Suprapubic skin (tissue), 4 donors: ENCODE measurements at regions not wholly inside any gene's neighbourhood (a gene's known extent, or its start where the extent isn't known, plus 50 kb on each side); places are given as distances from the start of the nearest gene placed in this dataset.

Experiments
- DNase-seq, 2 donors: peaks; one replicate each; pipeline ENCODE4 v3.0.0-alpha.2; 2019; ENCODE audit warnings: low spot score in 2 of 2
- H3K27ac ChIP-seq: fragments of 200-600 bp; sonication (generic); one replicate; pipeline ENCODE4 v1.5.1; 2019
- H3K27me3 ChIP-seq: fragments of 200-600 bp; sonication (generic); one replicate; pipeline ENCODE4 v1.5.1; 2019
- H3K36me3 ChIP-seq: fragments of 200-600 bp; sonication (generic); one replicate; pipeline ENCODE4 v1.5.1; 2019
- H3K4me1 ChIP-seq: fragments of 200-600 bp; sonication (generic); one replicate; pipeline ENCODE4 v1.5.1; 2019
- H3K4me3 ChIP-seq: fragments of 200-600 bp; sonication (generic); one replicate; pipeline ENCODE4 v1.5.1; 2019; ENCODE audit warnings: mild to moderate bottlenecking
- H3K9me3 ChIP-seq: fragments of 200-600 bp; sonication (generic); one replicate; pipeline ENCODE4 v1.5.1; 2019
- EP300 ChIP-seq: sonication (generic); formaldehyde crosslinking; IDR thresholded peaks from one replicate; pipeline ENCODE4 v1.6.1; 2017; ENCODE audit warnings: antibody characterized with exemption
- POLR2A ChIP-seq, 2 donors: fragments of 450-650 bp; IDR thresholded peaks; one replicate each; pipeline ENCODE4 v1.6.1; 2017; ENCODE audit warnings: antibody characterized with exemption in 2 of 2, mild to moderate bottlenecking in 2 of 2, moderate library complexity in 2 of 2
- POLR2AphosphoS5 ChIP-seq, 3 donors: sonication (generic); formaldehyde crosslinking; IDR thresholded peaks; one replicate each; pipeline ENCODE4 v1.6.1; 2017; ENCODE audit warnings: antibody characterized with exemption in 3 of 3
- WGBS: methylation state at CpG from one replicate; pipeline ENCODE4 v1.1.5; 2018; 5-methylcytosine and 5-hydroxymethylcytosine counted together
- TF ChIP-seq, protein P1 (sequence below), 2 donors: fragments of 200-600 bp in 1 of 2; fragments of 450-650 bp in 1 of 2; sonication (generic) in 1 of 2; IDR thresholded peaks; one replicate each; pipeline ENCODE4 v1.5.1; 2016 to 2019; ENCODE audit warnings: antibody characterized with exemption in 2 of 2, mild to moderate bottlenecking in 1 of 2, moderate library complexity in 1 of 2

DNA sequence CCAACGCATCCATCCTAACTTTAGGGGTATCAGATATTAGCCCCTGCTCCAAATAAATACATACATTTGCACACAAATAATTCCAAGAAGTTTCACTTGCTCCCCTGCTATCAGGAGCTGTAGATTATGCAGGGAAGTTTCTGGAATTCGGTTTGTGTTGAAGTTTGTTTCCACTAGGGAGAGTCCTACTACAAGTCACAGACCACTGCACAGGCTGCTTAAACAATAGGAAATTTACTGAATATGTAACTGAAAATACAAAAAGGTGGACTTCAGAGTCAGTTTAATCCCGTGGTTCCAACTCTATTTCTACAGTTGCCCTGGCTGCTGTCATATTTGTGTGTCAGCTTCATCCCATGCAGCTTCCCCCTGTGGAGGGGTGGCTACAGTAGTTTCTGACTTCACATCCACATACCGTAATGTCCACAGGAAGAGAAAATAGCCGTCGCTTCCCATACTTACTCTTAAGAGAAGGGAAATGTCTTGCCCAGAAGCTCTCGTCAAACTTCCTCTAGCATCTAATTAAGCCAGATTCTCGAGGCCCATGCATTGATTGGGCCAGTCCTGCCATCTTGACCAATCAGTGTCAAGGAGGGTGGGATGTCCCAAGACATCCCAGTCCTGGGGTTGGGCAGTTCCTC, 286.6 kb downstream of the COG6 start:
- H3K9me3 ChIP-seq, result no peaks in the 10 kb centered on the region
- H3K4me1 ChIP-seq, result peaks cover 6% of the 10 kb centered on the region
- no peaks in the 10 kb centered on the region for H3K36me3 ChIP-seq
- H3K27ac ChIP-seq, result no peak overlapping the region
- no peaks in the 10 kb centered on the region for H3K27me3 ChIP-seq
- TF ChIP-seq EP300 (no peak), POLR2AphosphoS5 (IDR thresholded peaks at IDR 0.05) (no peak), POLR2A (IDR thresholded peaks at IDR 0.05) (no peak)
- TF ChIP-seq, protein P1, sequence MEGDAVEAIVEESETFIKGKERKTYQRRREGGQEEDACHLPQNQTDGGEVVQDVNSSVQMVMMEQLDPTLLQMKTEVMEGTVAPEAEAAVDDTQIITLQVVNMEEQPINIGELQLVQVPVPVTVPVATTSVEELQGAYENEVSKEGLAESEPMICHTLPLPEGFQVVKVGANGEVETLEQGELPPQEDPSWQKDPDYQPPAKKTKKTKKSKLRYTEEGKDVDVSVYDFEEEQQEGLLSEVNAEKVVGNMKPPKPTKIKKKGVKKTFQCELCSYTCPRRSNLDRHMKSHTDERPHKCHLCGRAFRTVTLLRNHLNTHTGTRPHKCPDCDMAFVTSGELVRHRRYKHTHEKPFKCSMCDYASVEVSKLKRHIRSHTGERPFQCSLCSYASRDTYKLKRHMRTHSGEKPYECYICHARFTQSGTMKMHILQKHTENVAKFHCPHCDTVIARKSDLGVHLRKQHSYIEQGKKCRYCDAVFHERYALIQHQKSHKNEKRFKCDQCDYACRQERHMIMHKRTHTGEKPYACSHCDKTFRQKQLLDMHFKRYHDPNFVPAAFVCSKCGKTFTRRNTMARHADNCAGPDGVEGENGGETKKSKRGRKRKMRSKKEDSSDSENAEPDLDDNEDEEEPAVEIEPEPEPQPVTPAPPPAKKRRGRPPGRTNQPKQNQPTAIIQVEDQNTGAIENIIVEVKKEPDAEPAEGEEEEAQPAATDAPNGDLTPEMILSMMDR (IDR thresholded peaks at IDR 0.05), result no peak
- DNase-seq, result no peak
- 91% methylated on average over 8 of the region's 8 CpGs for WGBS
- no peak overlapping the region for H3K4me3 ChIP-seq

DNA sequence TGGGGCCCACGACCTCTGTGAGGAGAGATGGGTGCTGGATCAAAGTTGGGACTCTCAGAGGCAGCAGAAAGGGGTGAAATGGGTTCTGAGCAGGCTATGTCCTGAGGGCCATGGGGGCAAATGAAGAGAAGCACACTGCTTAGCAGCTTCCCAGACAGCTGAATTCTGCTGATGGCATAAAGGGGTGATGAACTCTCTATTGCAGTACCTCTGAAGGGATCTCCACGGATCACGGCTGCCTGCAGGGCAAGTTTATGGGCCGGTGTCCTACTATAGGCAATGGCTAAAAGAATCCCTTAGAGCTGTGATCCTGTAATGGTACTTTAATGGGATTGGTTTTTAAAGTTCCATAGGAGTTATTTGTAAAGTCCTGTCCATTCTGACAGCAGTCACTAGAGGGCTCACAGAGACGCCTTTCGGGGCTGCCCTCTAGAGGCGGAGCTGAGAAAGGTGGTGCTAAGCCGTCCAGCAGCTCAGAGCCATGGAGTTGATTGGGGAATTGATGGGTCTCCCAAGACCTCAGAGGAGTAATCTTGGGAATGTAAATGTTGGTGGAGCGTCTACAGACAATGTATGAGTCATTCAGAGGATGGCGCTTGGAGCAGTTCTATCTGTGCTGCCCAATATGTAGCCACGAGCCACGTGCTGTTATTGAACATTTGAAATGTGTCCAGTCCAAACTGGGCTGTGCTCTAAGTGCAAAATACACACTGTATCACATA, 287.3 kb downstream of the COG6 start:
- no peak for TF ChIP-seq EP300
- no peak for TF ChIP-seq POLR2A (IDR thresholded peaks at IDR 0.05)
- TF ChIP-seq, protein P1 (IDR thresholded peaks at IDR 0.05), result peak; percentile 84 to 90
- no peak for TF ChIP-seq POLR2AphosphoS5 (IDR thresholded peaks at IDR 0.05)
- H3K36me3 ChIP-seq, result no peaks in the 10 kb centered on the region
- peaks cover 6% of the 10 kb centered on the region for H3K4me1 ChIP-seq
- peak; percentile 75 to 87 for DNase-seq
- 34% methylated on average over 12 of the region's 12 CpGs for WGBS
- no peak overlapping the region for H3K27ac ChIP-seq
- no peaks in the 10 kb centered on the region for H3K9me3 ChIP-seq
- no peak overlapping the region for H3K4me3 ChIP-seq
- no peaks in the 10 kb centered on the region for H3K27me3 ChIP-seq

DNA sequence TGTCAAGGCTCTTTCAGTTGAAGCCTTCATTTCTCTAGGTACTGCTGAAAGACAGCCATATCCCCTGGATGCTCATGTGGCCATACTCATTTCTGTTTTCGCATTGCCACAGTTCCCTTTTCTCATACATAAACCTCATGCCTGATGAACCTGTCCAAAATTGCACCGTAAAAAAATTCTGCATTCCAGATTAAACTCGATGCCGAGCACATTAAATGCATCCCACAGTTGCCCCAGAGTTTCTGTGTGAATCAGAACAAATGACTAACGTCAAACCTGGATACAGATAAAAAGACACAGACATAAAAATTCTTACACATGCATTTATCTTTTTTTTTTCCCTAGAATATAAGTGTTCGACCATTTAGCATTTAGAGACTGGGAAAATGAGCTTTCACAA, 288.2 kb downstream of the COG6 start:
- Histone ChIP-seq H3K27me3 (no peaks in the 10 kb centered on the region), H3K4me1 (peaks cover 6% of the 10 kb centered on the region), H3K27ac (no peak overlapping the region), H3K36me3 (no peaks in the 10 kb centered on the region), H3K4me3 (no peak overlapping the region), H3K9me3 (no peaks in the 10 kb centered on the region)
- DNase-seq, result no peak
- 90% methylated on average over 6 of the region's 6 CpGs for WGBS
- TF ChIP-seq POLR2A (IDR thresholded peaks at IDR 0.05) (no peak), EP300 (no peak), POLR2AphosphoS5 (IDR thresholded peaks at IDR 0.05) (no peak)
- TF ChIP-seq, protein P1 (IDR thresholded peaks at IDR 0.05), result no peak

DNA sequence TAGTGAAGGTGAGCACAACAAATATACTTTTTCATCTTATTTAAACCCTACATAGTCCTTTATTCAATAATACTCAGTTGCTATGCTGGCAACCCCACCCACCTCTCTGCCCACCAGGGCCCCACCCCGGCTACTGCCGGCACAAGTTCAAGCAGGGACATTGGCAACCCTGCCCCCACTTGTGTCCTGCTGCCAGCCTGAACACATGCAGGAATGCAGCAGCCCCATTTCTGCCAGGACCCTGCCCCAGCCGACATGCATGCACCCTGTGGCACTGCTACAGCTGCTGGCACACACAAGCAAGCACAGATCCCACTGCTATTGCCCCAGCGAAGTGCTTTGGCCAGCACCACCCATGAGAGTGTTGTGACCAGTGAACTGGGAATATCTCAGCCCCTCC, 289.8 kb downstream of the COG6 start:
- H3K27me3 ChIP-seq, result no peaks in the 10 kb centered on the region
- 19% methylated on average over 4 of the region's 4 CpGs for WGBS
- TF ChIP-seq EP300 (no peak), POLR2AphosphoS5 (IDR thresholded peaks at IDR 0.05) (no peak), POLR2A (IDR thresholded peaks at IDR 0.05) (no peak)
- TF ChIP-seq, protein P1 (IDR thresholded peaks at IDR 0.05), result no peak

DNA sequence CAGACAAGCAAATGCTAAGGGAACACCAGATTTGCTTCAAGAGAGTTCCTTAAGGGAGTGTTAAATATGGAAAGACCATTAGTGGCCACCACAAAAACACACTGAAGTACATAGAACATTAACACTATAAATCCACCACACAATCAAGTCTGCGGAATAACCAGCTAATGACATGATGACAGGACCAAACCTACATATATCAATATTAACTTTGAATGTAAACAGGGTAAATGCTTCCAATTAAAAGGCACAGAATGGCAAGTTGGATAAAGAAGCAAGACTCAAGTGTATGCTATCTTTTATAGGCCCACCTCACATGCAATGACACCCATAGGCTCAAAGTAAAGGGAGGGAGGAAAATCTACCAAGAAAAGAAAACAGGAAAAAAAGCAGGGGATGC, 291.3 kb downstream of the COG6 start:
- Histone ChIP-seq H3K9me3 (no peaks in the 10 kb centered on the region), H3K4me3 (no peak overlapping the region), H3K27me3 (no peaks in the 10 kb centered on the region), H3K36me3 (no peaks in the 10 kb centered on the region), H3K27ac (no peak overlapping the region), H3K4me1 (peaks cover 6% of the 10 kb centered on the region)
- no peak for DNase-seq
- 100% methylated on average over 1 of the region's 1 CpG for WGBS
- TF ChIP-seq, protein P1 (IDR thresholded peaks at IDR 0.05), result no peak
- no peak for TF ChIP-seq POLR2A (IDR thresholded peaks at IDR 0.05)
- no peak for TF ChIP-seq EP300
- no peak for TF ChIP-seq POLR2AphosphoS5 (IDR thresholded peaks at IDR 0.05)

More for the DNA sequence above, 289.8 kb downstream of the COG6 start:
- no peaks in the 10 kb centered on the region for H3K36me3 ChIP-seq
- H3K27ac ChIP-seq, result no peak overlapping the region
- no peak for DNase-seq
- no peaks in the 10 kb centered on the region for H3K9me3 ChIP-seq
- H3K4me1 ChIP-seq, result peaks cover 6% of the 10 kb centered on the region
- no peak overlapping the region for H3K4me3 ChIP-seq
